ENCODE measurements at regions not wholly inside any gene's neighbourhood (a gene's known extent, or its start where the extent isn't known, plus 50 kb on each side); places are given as distances from the start of the nearest gene placed in this dataset.

- no peaks in the 10 kb centered on the region for H3K27me3 ChIP-seq (replicated peaks in 1 of 4; ENCODE audit: control insufficient read depth in 3 of 4, extremely low read depth in 1 of 4, insufficient read depth in 3 of 4, low read length in 3 of 4)
- FAIRE-seq: no peak
- H2BK5ac ChIP-seq (ENCODE audit: low read depth, low read length): no peak overlapping the region
- no peak overlapping the region for H2BK12ac ChIP-seq (ENCODE audit: low read depth, low read length)
- no peaks in the 10 kb centered on the region for H4K20me1 ChIP-seq (replicated peaks in 1 of 2; ENCODE audit: control insufficient read depth in 1 of 2, insufficient read depth in 2 of 2, low read length in 2 of 2)
- no peak for TF ChIP-seq SIN3A (conservative IDR thresholded peaks at IDR 0.05 in 1 of 2, IDR thresholded peaks at IDR 0.05 in 1 of 2; ENCODE audit: low read depth in 1 of 2, low read length in 2 of 2)
- TF ChIP-seq RAD21 (IDR thresholded peaks at IDR 0.05 in 1 of 2, conservative IDR thresholded peaks at IDR 0.05 in 1 of 2; ENCODE audit: low read depth in 2 of 2, low read length in 2 of 2): no peak
- TF ChIP-seq CHD2 (IDR thresholded peaks at IDR 0.05; ENCODE audit: low read length): no peak
- TF ChIP-seq POU5F1 (IDR thresholded peaks at IDR 0.05; ENCODE audit: low read depth, low read length): no peak
- no peak for TF ChIP-seq SIX5 (IDR thresholded peaks at IDR 0.05; ENCODE audit: low read depth, low read length)
- TF ChIP-seq SUZ12 (IDR thresholded peaks at IDR 0.05; ENCODE audit: low read length): no peak
- H3K23ac ChIP-seq (ENCODE audit: insufficient read length): no peak overlapping the region
- H4K91ac ChIP-seq (replicated peaks; ENCODE audit: insufficient read length, low read length): no peak overlapping the region
- POLR2A ChIA-PET (ENCODE audit: partially characterized antibody): no interaction called here
- no peak overlapping the region for H3K4ac ChIP-seq (replicated peaks; ENCODE audit: insufficient read length, low read depth, low read length)
- H3K4me3 ChIP-seq (ENCODE audit: extremely low read depth in 1 of 4, insufficient read depth in 2 of 4, low read depth in 3 of 4, low read length in 4 of 4): no peak overlapping the region
- H2BK120ac ChIP-seq (replicated peaks; ENCODE audit: low read depth, low read length): no peak overlapping the region
- no peak overlapping the region for H3K9ac ChIP-seq (replicated peaks in 1 of 4; ENCODE audit: extremely low read depth in 1 of 4, low read depth in 3 of 4, low read length in 3 of 4)
- H3K14ac ChIP-seq (ENCODE audit: insufficient read length): no peak overlapping the region
- H3K79me1 ChIP-seq (ENCODE audit: low read depth, low read length): no peaks in the 10 kb centered on the region
- H3K79me2 ChIP-seq (ENCODE audit: control insufficient read depth in 1 of 2, insufficient read depth in 2 of 2, low read length in 2 of 2): no peaks in the 10 kb centered on the region
- no peak overlapping the region for H3K27ac ChIP-seq (ENCODE audit: low read depth, low read length)
- H3K9me3 ChIP-seq (ENCODE audit: insufficient read depth in 2 of 2, low read depth in 1 of 2, low read length in 1 of 2): no peaks in the 10 kb centered on the region
- no peaks in the 10 kb centered on the region; the same call in 1 of the 2 replicates for H3K23me2 ChIP-seq (ENCODE audit: low read depth, low read length)
- H3K4me1 ChIP-seq (replicated peaks in 1 of 4; ENCODE audit: control insufficient read depth in 3 of 4, insufficient read depth in 4 of 4, low read length in 3 of 4): no peaks in the 10 kb centered on the region
- WGBS, 2 experiments (ENCODE audit: extremely low coverage in 1 of 2, insufficient coverage in 1 of 2, insufficient read length in 1 of 2, insufficient replicate concordance in 2 of 2, low coverage in 1 of 2, low lambda C conversion rate in 2 of 2, missing lambda C conversion rate in 1 of 2): 97% methylated on average over 6 of the region's 6 CpGs; no CpG with 5 or more reads in 1 of the 2 experiments
- H3K56ac ChIP-seq (replicated peaks; ENCODE audit: insufficient read length, low read depth, low read length): no peak overlapping the region
- H2BK15ac ChIP-seq (ENCODE audit: low read length): no peak overlapping the region
- H2AK5ac ChIP-seq (ENCODE audit: low read depth, low read length): no peak overlapping the region
- no peak overlapping the region for H2BK20ac ChIP-seq (ENCODE audit: low read length)
- H4K8ac ChIP-seq (ENCODE audit: extremely low read depth, insufficient read depth, low read length): no peak overlapping the region
- DNase-seq (ENCODE audit: low read depth in 1 of 2, low spot score in 2 of 2): no peak
- no peak overlapping the region for H3K18ac ChIP-seq (ENCODE audit: extremely low read depth, low read length)
- H3K4me2 ChIP-seq (ENCODE audit: insufficient read depth in 1 of 2, low read depth in 2 of 2, low read length in 2 of 2): no peak overlapping the region
- no peaks in the 10 kb centered on the region for H3K36me3 ChIP-seq (ENCODE audit: control insufficient read depth in 2 of 4, insufficient read depth in 4 of 4, low read length in 3 of 4)
- CTCF ChIA-PET (ENCODE audit: partially characterized antibody): no interaction called here
- no peak overlapping the region for H2AFZ ChIP-seq (ENCODE audit: low read length)
- no peak overlapping the region for H4K5ac ChIP-seq (ENCODE audit: insufficient read length, low read depth, low read length)
Observed at GRCh38 chr1:55500601-55501000, 285.4 kb upstream of the USP24 start.
